ENCODE measurements at regions not wholly inside any gene's neighbourhood (a gene's known extent, or its start where the extent isn't known, plus 50 kb on each side); places are given as distances from the start of the nearest gene placed in this dataset.

DNA sequence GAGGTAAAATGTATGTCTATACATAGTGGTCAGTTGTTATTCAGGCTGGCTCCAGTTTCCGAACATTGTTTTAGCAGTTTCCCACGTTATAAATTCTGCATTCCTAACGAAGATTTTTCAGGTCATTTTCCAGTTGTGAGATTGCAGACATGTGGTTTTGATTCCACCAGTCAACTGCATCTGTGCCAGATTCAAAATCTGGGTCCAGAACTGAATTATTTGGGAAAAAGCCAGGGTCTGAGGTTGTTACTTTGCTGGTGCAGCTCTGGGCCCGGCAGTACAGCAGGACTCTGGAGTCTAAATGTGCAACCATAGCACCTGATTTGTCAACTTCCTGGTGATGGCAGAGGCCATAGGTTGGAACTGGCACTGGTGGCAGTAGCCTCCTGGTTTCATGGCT, 105.7 kb upstream of the MEGF10 start:
- TF ChIP-seq, protein P1, sequence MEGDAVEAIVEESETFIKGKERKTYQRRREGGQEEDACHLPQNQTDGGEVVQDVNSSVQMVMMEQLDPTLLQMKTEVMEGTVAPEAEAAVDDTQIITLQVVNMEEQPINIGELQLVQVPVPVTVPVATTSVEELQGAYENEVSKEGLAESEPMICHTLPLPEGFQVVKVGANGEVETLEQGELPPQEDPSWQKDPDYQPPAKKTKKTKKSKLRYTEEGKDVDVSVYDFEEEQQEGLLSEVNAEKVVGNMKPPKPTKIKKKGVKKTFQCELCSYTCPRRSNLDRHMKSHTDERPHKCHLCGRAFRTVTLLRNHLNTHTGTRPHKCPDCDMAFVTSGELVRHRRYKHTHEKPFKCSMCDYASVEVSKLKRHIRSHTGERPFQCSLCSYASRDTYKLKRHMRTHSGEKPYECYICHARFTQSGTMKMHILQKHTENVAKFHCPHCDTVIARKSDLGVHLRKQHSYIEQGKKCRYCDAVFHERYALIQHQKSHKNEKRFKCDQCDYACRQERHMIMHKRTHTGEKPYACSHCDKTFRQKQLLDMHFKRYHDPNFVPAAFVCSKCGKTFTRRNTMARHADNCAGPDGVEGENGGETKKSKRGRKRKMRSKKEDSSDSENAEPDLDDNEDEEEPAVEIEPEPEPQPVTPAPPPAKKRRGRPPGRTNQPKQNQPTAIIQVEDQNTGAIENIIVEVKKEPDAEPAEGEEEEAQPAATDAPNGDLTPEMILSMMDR (conservative IDR thresholded peaks at IDR 0.05): no peak
- TF ChIP-seq EZH2 (IDR thresholded peaks at IDR 0.05; ENCODE audit: low read depth): no peak

Measured in PC-9 (cell line).